Neural crest cell (in vitro differentiated cells): ENCODE measurements at regions not wholly inside any gene's neighbourhood (a gene's known extent, or its start where the extent isn't known, plus 50 kb on each side); places are given as distances from the start of the nearest gene placed in this dataset.

Experiments
- DNase-seq: peaks from one replicate; pipeline ENCODE4 v3.0.0; 2021; ENCODE audit warnings: low read depth, mixed read lengths, low spot score
- H3K27ac Mint-ChIP-seq: one replicate; pipeline ENCODE4 v1.8.0; 2021; ENCODE audit warnings: mild to moderate bottlenecking, mixed read lengths; ENCODE audit not compliant: unreplicated experiment
- H3K27me3 Mint-ChIP-seq: 2 replicates; pipeline ENCODE4 v1.8.0; 2021; ENCODE audit warnings: low read depth, mild to moderate bottlenecking, mixed read lengths
- H3K36me3 Mint-ChIP-seq: 2 replicates; pipeline ENCODE4 v1.8.0; 2021; ENCODE audit warnings: low read depth, mild to moderate bottlenecking, mixed read lengths
- H3K4me1 Mint-ChIP-seq: 2 replicates; pipeline ENCODE4 v1.8.0; 2021; ENCODE audit warnings: mixed read lengths
- H3K4me3 Mint-ChIP-seq: one replicate; pipeline ENCODE4 v1.8.0; 2021; ENCODE audit warnings: mild to moderate bottlenecking, mixed read lengths
- H3K9me3 Mint-ChIP-seq: 2 replicates; pipeline ENCODE4 v1.8.0; 2021; ENCODE audit warnings: mixed read lengths
- CTCF ChIP-seq: fragments of 200-600 bp; sonication (generic); conservative IDR thresholded peaks from 2 replicates; pipeline ENCODE4 v1.5.0; 2021; ENCODE audit warnings: antibody characterized with exemption, mild to moderate bottlenecking

GRCh38 chr21:19031953-19032352 lies 628.4 kb upstream of the TMPRSS15 start:
- Mint-ChIP-seq H3K27me3 (no peaks in the 10 kb centered on the region), H3K4me3 (no peak overlapping the region), H3K27ac (no peak overlapping the region), H3K4me1 (no peaks in the 10 kb centered on the region), H3K36me3 (no peaks in the 10 kb centered on the region), H3K9me3 (no peaks in the 10 kb centered on the region)
- no peak for TF ChIP-seq CTCF
- no peak for DNase-seq

- H3K9me3 Mint-ChIP-seq: peaks cover 8% of the 10 kb centered on the region
- no peaks in the 10 kb centered on the region for H3K4me1 Mint-ChIP-seq
- DNase-seq: no peak
- no peak for TF ChIP-seq CTCF
- no peak overlapping the region for H3K27ac Mint-ChIP-seq
- no peak overlapping the region for H3K4me3 Mint-ChIP-seq
- H3K27me3 Mint-ChIP-seq: no peaks in the 10 kb centered on the region
- H3K36me3 Mint-ChIP-seq: no peaks in the 10 kb centered on the region
Observed at GRCh38 chr21:19034041-19034440, 630.5 kb upstream of the TMPRSS15 start.

GRCh38 chr21:19034560-19034959 lies 631.0 kb upstream of the TMPRSS15 start:
- Mint-ChIP-seq H3K9me3 (peaks cover 9% of the 10 kb centered on the region), H3K4me3 (no peak overlapping the region), H3K36me3 (no peaks in the 10 kb centered on the region), H3K27ac (no peak overlapping the region), H3K4me1 (no peaks in the 10 kb centered on the region), H3K27me3 (no peaks in the 10 kb centered on the region)
- no peak for DNase-seq
- no peak for TF ChIP-seq CTCF

DNA sequence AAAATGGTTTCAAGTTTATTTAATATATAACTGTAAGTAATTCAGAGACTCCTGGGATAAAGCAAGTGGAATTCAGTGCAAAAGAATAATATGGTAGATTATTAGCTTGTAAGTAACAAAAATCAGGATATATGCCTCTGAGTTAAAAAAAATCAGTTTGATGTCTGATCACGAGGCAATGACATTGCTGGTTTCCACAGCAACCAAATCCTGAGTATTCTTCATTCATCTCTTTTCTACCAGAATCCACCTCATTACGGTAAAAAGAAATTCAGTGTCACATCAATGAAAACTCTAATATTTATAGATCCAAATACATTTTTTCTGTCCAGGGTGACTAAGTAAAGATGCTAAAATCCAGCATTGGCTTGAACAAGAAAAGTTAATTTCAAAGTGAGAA lies 642.3 kb upstream of the TMPRSS15 start:
- H3K27me3 Mint-ChIP-seq: no peaks in the 10 kb centered on the region
- peaks cover 9% of the 10 kb centered on the region for H3K4me1 Mint-ChIP-seq
- TF ChIP-seq CTCF: no peak
- H3K9me3 Mint-ChIP-seq: peaks cover 4% of the 10 kb centered on the region
- no peak overlapping the region for H3K27ac Mint-ChIP-seq
- H3K36me3 Mint-ChIP-seq: peaks cover 4% of the 10 kb centered on the region
- no peak for DNase-seq
- no peak overlapping the region for H3K4me3 Mint-ChIP-seq

DNA sequence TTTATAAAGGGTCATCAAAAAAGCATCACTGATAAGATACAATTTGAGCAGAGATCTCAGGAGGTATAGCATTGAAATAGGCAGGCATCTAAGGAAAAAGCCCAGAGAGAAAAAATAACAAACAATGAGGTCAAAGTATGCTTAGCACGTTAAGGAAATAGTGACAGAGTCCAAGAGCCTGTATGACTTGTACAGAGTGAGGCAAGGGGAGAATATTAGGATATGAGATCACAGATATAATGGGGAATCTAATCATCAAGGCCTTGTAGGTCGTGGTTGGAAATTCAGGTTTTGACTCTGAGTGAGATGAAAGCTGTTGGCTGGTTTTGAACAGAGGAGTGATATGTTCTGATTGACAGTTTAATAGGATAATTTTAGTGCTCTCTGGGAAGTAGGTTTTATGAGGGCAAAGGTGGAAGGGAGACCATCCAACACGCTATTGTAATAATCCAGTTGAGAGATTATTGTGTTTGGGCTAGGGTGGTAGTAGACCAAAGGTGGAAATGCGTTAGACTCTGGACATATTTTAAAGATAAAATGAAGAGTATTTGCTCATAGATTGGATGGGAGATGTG lies 644.6 kb upstream of the TMPRSS15 start:
- Mint-ChIP-seq H3K27ac (no peak overlapping the region), H3K27me3 (no peaks in the 10 kb centered on the region), H3K36me3 (peaks cover 2% of the 10 kb centered on the region), H3K4me3 (no peak overlapping the region), H3K4me1 (peaks cover 7% of the 10 kb centered on the region), H3K9me3 (peaks cover 7% of the 10 kb centered on the region)
- TF ChIP-seq CTCF: no peak
- DNase-seq: no peak
